Daoy (cell line): ENCODE measurements at regions not wholly inside any gene's neighbourhood (a gene's known extent, or its start where the extent isn't known, plus 50 kb on each side); places are given as distances from the start of the nearest gene placed in this dataset.

Experiments used
- DNase-seq: peaks from one replicate; pipeline ENCODE4 v3.0.0-alpha.2; 2015; ENCODE audit warnings: low read depth

GRCh38 chr12:107225635-107226034, 132.3 kb upstream of the CRY1 start:
- peak; percentile 64 for DNase-seq

- DNase-seq: no peak
Measured at GRCh38 chr12:107226126-107226525, 132.8 kb upstream of the CRY1 start.

GRCh38 chr12:107228076-107228475, 134.7 kb upstream of the CRY1 start:
- no peak for DNase-seq

GRCh38 chr12:107229827-107230226, 136.5 kb upstream of the CRY1 start:
- DNase-seq: peak; percentile 14

- no peak for DNase-seq
Measured at GRCh38 chr12:107231303-107231702, 138.0 kb upstream of the CRY1 start.

- no peak for DNase-seq
Measured at GRCh38 chr12:107233551-107233950, 140.2 kb upstream of the CRY1 start.

GRCh38 chr12:107235600-107235999, 142.3 kb upstream of the CRY1 start:
- no peak for DNase-seq

- DNase-seq: peak; percentile 89
Measured at GRCh38 chr12:107236824-107237511, 143.6 kb upstream of the CRY1 start.

GRCh38 chr12:107238296-107238695, 144.9 kb upstream of the CRY1 start:
- peak; percentile 43 for DNase-seq

GRCh38 chr12:107241411-107241810, 148.1 kb upstream of the CRY1 start:
- DNase-seq: no peak

GRCh38 chr12:107242189-107242588, 148.8 kb upstream of the CRY1 start:
- DNase-seq: peak; percentile 65

- DNase-seq: no peak
Measured at GRCh38 chr12:107243341-107243740, 150.0 kb upstream of the CRY1 start.

GRCh38 chr12:107244584-107244983, 151.2 kb upstream of the CRY1 start:
- DNase-seq: no peak

- no peak for DNase-seq
Measured at GRCh38 chr12:107247650-107248049, 154.3 kb upstream of the CRY1 start.

GRCh38 chr12:107248187-107248586, 154.8 kb upstream of the CRY1 start:
- no peak for DNase-seq

GRCh38 chr12:107251288-107251687, 157.9 kb upstream of the CRY1 start:
- DNase-seq: no peak

GRCh38 chr12:107253361-107253760, 160.0 kb upstream of the CRY1 start:
- DNase-seq: no peak

- no peak for DNase-seq
Measured at GRCh38 chr12:107254258-107254856, 161.0 kb upstream of the CRY1 start.

GRCh38 chr12:107258780-107259179, 165.4 kb upstream of the CRY1 start:
- DNase-seq: no peak

- no peak for DNase-seq
Measured at GRCh38 chr12:107263980-107264379, 170.6 kb upstream of the CRY1 start.

GRCh38 chr12:107264667-107265066, 171.3 kb upstream of the CRY1 start:
- no peak for DNase-seq

GRCh38 chr12:107267604-107268003, 174.3 kb upstream of the CRY1 start:
- no peak for DNase-seq

- DNase-seq: no peak
Measured at GRCh38 chr12:107271523-107271922, 178.2 kb upstream of the CRY1 start.

GRCh38 chr12:107275530-107275929, 182.2 kb upstream of the CRY1 start:
- DNase-seq: no peak
